HG02885 (cell line): ENCODE measurements at regions not wholly inside any gene's neighbourhood (a gene's known extent, or its start where the extent isn't known, plus 50 kb on each side); places are given as distances from the start of the nearest gene placed in this dataset.
"Not testable (repeated sequence)": the region's sequence is repeated elsewhere in the genome, so short reads cannot be mapped to it uniquely, and the experiment has no call there.

Experiments used
- ATAC-seq: cut with Tn5 transposase; IDR thresholded peaks from one replicate; pipeline ENCODE4 v1.9.1; 2021; ENCODE audit warnings: mild to moderate bottlenecking; ENCODE audit not compliant: unreplicated experiment, poor library complexity

GRCh38 chr2:12488352-12489318, 228.1 kb upstream of the TRIB2 start:
- ATAC-seq = no peak

GRCh38 chr2:12490641-12491040, 226.1 kb upstream of the TRIB2 start:
- ATAC-seq = no peak

- not testable (repeated sequence) for ATAC-seq
Observed at GRCh38 chr2:12492360-12492759, 224.4 kb upstream of the TRIB2 start.

GRCh38 chr2:12493031-12493513, 223.7 kb upstream of the TRIB2 start:
- no peak for ATAC-seq

- ATAC-seq = no peak
Observed at GRCh38 chr2:12495247-12495868, 221.4 kb upstream of the TRIB2 start.

GRCh38 chr2:12498286-12498685, 218.4 kb upstream of the TRIB2 start:
- ATAC-seq = no peak

- no peak for ATAC-seq
Observed at GRCh38 chr2:12498704-12499103, 218.0 kb upstream of the TRIB2 start.

- no peak for ATAC-seq
Observed at GRCh38 chr2:12500899-12501298, 215.8 kb upstream of the TRIB2 start.

GRCh38 chr2:12501469-12502158, 215.1 kb upstream of the TRIB2 start:
- ATAC-seq = peak; percentile 88

- peak; percentile 17 for ATAC-seq
Observed at GRCh38 chr2:12502759-12503158, 214.0 kb upstream of the TRIB2 start.

- peak; percentile 64 for ATAC-seq
Observed at GRCh38 chr2:12504443-12504842, 212.3 kb upstream of the TRIB2 start.

- ATAC-seq = no peak
Observed at GRCh38 chr2:12506846-12507245, 209.9 kb upstream of the TRIB2 start.

- ATAC-seq = peak; percentile 62
Observed at GRCh38 chr2:12507295-12507694, 209.4 kb upstream of the TRIB2 start.

- ATAC-seq = no peak
Observed at GRCh38 chr2:12510070-12510469, 206.7 kb upstream of the TRIB2 start.

- ATAC-seq = no peak
Observed at GRCh38 chr2:12513339-12513738, 203.4 kb upstream of the TRIB2 start.

- ATAC-seq = no peak
Observed at GRCh38 chr2:12514168-12514567, 202.6 kb upstream of the TRIB2 start.

- ATAC-seq = no peak
Observed at GRCh38 chr2:12514631-12515437, 201.9 kb upstream of the TRIB2 start.

- ATAC-seq = no peak
Observed at GRCh38 chr2:12515871-12516270, 200.9 kb upstream of the TRIB2 start.

GRCh38 chr2:12533337-12534005, 183.3 kb upstream of the TRIB2 start:
- no peak for ATAC-seq
